Trophoblast cell (in vitro differentiated cells and primary cell): ENCODE measurements at regions not wholly inside any gene's neighbourhood (a gene's known extent, or its start where the extent isn't known, plus 50 kb on each side); places are given as distances from the start of the nearest gene placed in this dataset.
"Not testable (repeated sequence)": the region's sequence is repeated elsewhere in the genome, so short reads cannot be mapped to it uniquely, and the experiment has no call there.

Source experiments
- DNase-seq, 2 donors: peaks; one replicate each; pipeline ENCODE4 v3.0.0-alpha.2; 2016
- H2AFZ ChIP-seq: 2 replicates; pipeline ENCODE4 v1.6.1; 2013; ENCODE audit warnings: low read length, moderate library complexity, mild to moderate bottlenecking; ENCODE audit not compliant: insufficient read depth, poor library complexity
- H2AK5ac ChIP-seq: 2 replicates; pipeline ENCODE4 v1.6.1; 2013; ENCODE audit warnings: mild to moderate bottlenecking, low read length
- H2BK120ac ChIP-seq: 2 replicates; pipeline ENCODE4 v1.6.1; 2013; ENCODE audit warnings: low read length, mild to moderate bottlenecking, moderate library complexity; ENCODE audit not compliant: insufficient read depth, poor library complexity
- H2BK12ac ChIP-seq: 2 replicates; pipeline ENCODE4 v1.6.1; 2013; ENCODE audit warnings: mild to moderate bottlenecking, low read length, moderate library complexity
- H2BK5ac ChIP-seq: 2 replicates; pipeline ENCODE4 v1.6.1; 2013; ENCODE audit warnings: low read length, low read depth, moderate library complexity, mild to moderate bottlenecking; ENCODE audit not compliant: poor library complexity
- H3K14ac ChIP-seq: 2 replicates; pipeline ENCODE4 v1.6.1; 2013; ENCODE audit warnings: mild to moderate bottlenecking, low read length
- H3K18ac ChIP-seq: 2 replicates; pipeline ENCODE4 v1.6.1; 2013; ENCODE audit warnings: mild to moderate bottlenecking, low read length
- H3K23ac ChIP-seq: 2 replicates; pipeline ENCODE4 v1.6.1; 2013; ENCODE audit warnings: low read length
- H3K27ac ChIP-seq: 2 replicates; pipeline ENCODE4 v1.5.1; 2013; ENCODE audit warnings: low read depth, mild to moderate bottlenecking, inconsistent platforms, low read length, moderate library complexity
- H3K27me3 ChIP-seq: 2 replicates; pipeline ENCODE4 v1.6.1; 2013; ENCODE audit warnings: inconsistent platforms, mild to moderate bottlenecking, low read length, moderate library complexity; ENCODE audit not compliant: insufficient read depth
- H3K36me3 ChIP-seq, 2 experiments: 1 replicate in 1 of 2; 2 replicates in 1 of 2; pipeline ENCODE4 v1.6.1; 2013; ENCODE audit warnings: low read length in 2 of 2, mild to moderate bottlenecking in 2 of 2, moderate library complexity in 1 of 2; ENCODE audit not compliant: insufficient read depth in 2 of 2, control insufficient read depth in 1 of 2
- H3K4ac ChIP-seq: 2 replicates; pipeline ENCODE4 v1.6.1; 2013; ENCODE audit warnings: low read depth, mild to moderate bottlenecking, low read length, moderate library complexity
- H3K4me1 ChIP-seq, 2 experiments: 1 replicate in 1 of 2; 2 replicates in 1 of 2; pipeline ENCODE4 v1.6.1; 2013; ENCODE audit warnings: low read length in 2 of 2, mild to moderate bottlenecking in 2 of 2, moderate library complexity in 1 of 2; ENCODE audit not compliant: insufficient read depth in 2 of 2, control insufficient read depth in 1 of 2
- H3K4me2 ChIP-seq: 2 replicates; pipeline ENCODE4 v1.6.1; 2013; ENCODE audit warnings: inconsistent platforms, mild to moderate bottlenecking, low read length, moderate library complexity
- H3K4me3 ChIP-seq: 2 replicates; pipeline ENCODE4 v1.5.1; 2013; ENCODE audit warnings: mild to moderate bottlenecking, low read depth, low read length, inconsistent platforms
- H3K79me1 ChIP-seq: one replicate; pipeline ENCODE4 v1.6.1; 2013; ENCODE audit warnings: low read length
- H3K79me2 ChIP-seq: 2 replicates; pipeline ENCODE4 v1.6.1; 2013; ENCODE audit warnings: low read length, mild to moderate bottlenecking; ENCODE audit not compliant: control insufficient read depth, insufficient read depth, poor library complexity
- H3K9ac ChIP-seq: 2 replicates; pipeline ENCODE4 v1.6.1; 2013; ENCODE audit warnings: mild to moderate bottlenecking, low read length
- H3K9me3 ChIP-seq: 2 replicates; pipeline ENCODE4 v1.6.1; 2013; ENCODE audit warnings: low read depth, mild to moderate bottlenecking, control low read depth, inconsistent platforms, low read length; ENCODE audit not compliant: insufficient read depth
- H4K12ac ChIP-seq: 2 replicates; pipeline ENCODE4 v1.6.1; 2013; ENCODE audit warnings: low read depth, mild to moderate bottlenecking, low read length, moderate library complexity
- H4K8ac ChIP-seq: 2 replicates; pipeline ENCODE4 v1.6.1; 2013; ENCODE audit warnings: low read depth, mild to moderate bottlenecking, low read length, moderate library complexity
- H4K91ac ChIP-seq: one replicate; pipeline ENCODE4 v1.6.1; 2013; ENCODE audit warnings: low read depth, mild to moderate bottlenecking, low read length, moderate library complexity
- WGBS: extraction: QIAGEN DNeasy Blood & Tissue Kit; methylation state at CpG from one replicate; pipeline ENCODE4 v1.1.7; 2013; ENCODE audit warnings: missing lambda C conversion rate; ENCODE audit not compliant: insufficient read length, insufficient coverage; ENCODE audit errors: extremely low coverage; 5-methylcytosine and 5-hydroxymethylcytosine counted together

DNA sequence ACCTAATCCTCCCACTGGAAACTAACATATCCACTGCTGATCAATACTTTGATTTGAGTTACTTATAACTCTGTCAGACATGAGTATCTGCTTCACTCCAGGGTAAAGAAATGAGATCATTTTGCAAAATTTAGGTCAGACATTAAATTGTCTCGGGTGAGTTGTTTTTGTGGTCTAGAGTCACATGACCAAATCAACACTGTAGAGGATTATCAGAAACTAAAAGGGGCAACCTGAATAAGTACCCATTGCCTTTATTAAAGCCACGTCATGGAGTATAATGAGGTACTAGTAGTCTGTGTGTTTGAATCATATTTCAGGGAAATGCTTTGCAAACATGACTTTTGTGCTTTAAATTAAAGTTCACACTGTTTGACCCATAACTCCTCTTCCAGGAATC is 107.7 kb upstream of the ADO start:
- H3K9ac ChIP-seq = no peak overlapping the region
- peaks cover 1% of the 10 kb centered on the region for H3K9me3 ChIP-seq
- no peak overlapping the region for H3K4ac ChIP-seq
- H2BK120ac ChIP-seq = no peak overlapping the region
- H3K36me3 ChIP-seq = no peaks in the 10 kb centered on the region
- H2AFZ ChIP-seq = no peak overlapping the region
- no peak overlapping the region for H3K23ac ChIP-seq
- no peak overlapping the region for H4K91ac ChIP-seq
- no peak overlapping the region for H3K4me2 ChIP-seq
- no peaks in the 10 kb centered on the region for H3K27me3 ChIP-seq
- no peak overlapping the region for H3K18ac ChIP-seq
- H3K14ac ChIP-seq = no peak overlapping the region
- H4K8ac ChIP-seq = no peak overlapping the region
- no peak overlapping the region for H4K12ac ChIP-seq
- H3K4me3 ChIP-seq = no peak overlapping the region
- H2AK5ac ChIP-seq = no peak overlapping the region
- no peak overlapping the region for H3K27ac ChIP-seq
- H2BK5ac ChIP-seq = no peak overlapping the region
- WGBS = no CpG with 5 or more reads among the region's 2 CpGs
- H3K79me2 ChIP-seq = no peaks in the 10 kb centered on the region
- no peaks in the 10 kb centered on the region for H3K79me1 ChIP-seq
- no peaks in the 10 kb centered on the region for H3K4me1 ChIP-seq
- no peak overlapping the region for H2BK12ac ChIP-seq
- DNase-seq = no peak

- Histone ChIP-seq H3K14ac (no peak overlapping the region), H4K12ac (no peak overlapping the region), H3K18ac (no peak overlapping the region), H4K8ac (no peak overlapping the region), H2BK12ac (no peak overlapping the region), H3K4me3 (no peak overlapping the region), H3K23ac (no peak overlapping the region), H3K27me3 (no peaks in the 10 kb centered on the region), H3K9me3 (no peaks in the 10 kb centered on the region), H2AK5ac (no peak overlapping the region), H2BK120ac (no peak overlapping the region), H3K79me2 (no peaks in the 10 kb centered on the region), H3K9ac (no peak overlapping the region), H4K91ac (no peak overlapping the region), H3K27ac (no peak overlapping the region), H3K4me1 (no peaks in the 10 kb centered on the region), H3K79me1 (no peaks in the 10 kb centered on the region), H2AFZ (no peak overlapping the region), H3K4ac (no peak overlapping the region), H3K36me3 (no peaks in the 10 kb centered on the region), H2BK5ac (no peak overlapping the region), H3K4me2 (no peak overlapping the region)
- no peak for DNase-seq
Measured at GRCh38 chr10:62699148-62699547, 105.4 kb upstream of the ADO start.

GRCh38 chr10:62704121-62704520 is 100.4 kb upstream of the ADO start:
- H4K8ac ChIP-seq, H2AFZ ChIP-seq, H3K9ac ChIP-seq, H3K14ac ChIP-seq, H3K27ac ChIP-seq, H4K91ac ChIP-seq, H3K9me3 ChIP-seq, H3K36me3 ChIP-seq, H2AK5ac ChIP-seq, H3K4ac ChIP-seq, H3K4me2 ChIP-seq, H3K4me3 ChIP-seq, H2BK5ac ChIP-seq, H3K18ac ChIP-seq, H3K79me2 ChIP-seq, H4K12ac ChIP-seq, H2BK12ac ChIP-seq, H3K79me1 ChIP-seq, H3K27me3 ChIP-seq, DNase-seq, H2BK120ac ChIP-seq, H3K4me1 ChIP-seq, H3K23ac ChIP-seq: not testable (repeated sequence)
- no CpG with 5 or more reads among the region's 3 CpGs for whole genome bisulfite sequencing

DNA sequence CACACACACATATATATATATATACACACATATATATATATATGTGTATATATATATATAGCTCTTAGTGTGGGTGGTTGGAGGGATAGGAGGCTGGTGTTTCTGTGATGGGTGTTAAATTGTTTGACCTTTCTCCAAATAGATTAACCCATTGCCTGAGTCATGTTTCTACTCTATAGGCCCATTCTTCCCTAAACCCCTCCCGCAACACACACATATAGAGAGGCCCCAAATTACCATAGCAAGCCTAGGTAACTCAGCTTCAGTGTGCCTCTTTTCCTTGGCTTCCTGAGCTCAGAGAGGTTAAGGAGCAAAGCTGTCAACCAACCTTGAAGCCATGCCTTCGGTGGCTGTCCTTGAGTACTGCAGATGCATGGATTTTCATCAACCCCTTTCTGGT is 98.7 kb upstream of the ADO start:
- H2BK5ac ChIP-seq = no peak overlapping the region
- H4K12ac ChIP-seq = no peak overlapping the region
- no peaks in the 10 kb centered on the region for H3K79me1 ChIP-seq
- H3K14ac ChIP-seq = no peak overlapping the region
- no peak overlapping the region for H2BK120ac ChIP-seq
- H3K4me1 ChIP-seq = no peaks in the 10 kb centered on the region
- no peak overlapping the region for H2AK5ac ChIP-seq
- no peak overlapping the region for H3K4ac ChIP-seq
- no peaks in the 10 kb centered on the region for H3K79me2 ChIP-seq
- H3K27ac ChIP-seq = no peak overlapping the region
- no peak overlapping the region for H3K4me2 ChIP-seq
- no peaks in the 10 kb centered on the region for H3K36me3 ChIP-seq
- H4K91ac ChIP-seq = no peak overlapping the region
- H2BK12ac ChIP-seq = no peak overlapping the region
- no peak overlapping the region for H3K23ac ChIP-seq
- DNase-seq = no peak
- no peak overlapping the region for H4K8ac ChIP-seq
- H3K4me3 ChIP-seq = no peak overlapping the region
- H3K9ac ChIP-seq = peak overlapping the region; percentile 63
- no peaks in the 10 kb centered on the region for H3K9me3 ChIP-seq
- no CpG with 5 or more reads among the region's 2 CpGs for WGBS
- H3K27me3 ChIP-seq = no peaks in the 10 kb centered on the region
- H2AFZ ChIP-seq = no peak overlapping the region
- H3K18ac ChIP-seq = no peak overlapping the region

DNA sequence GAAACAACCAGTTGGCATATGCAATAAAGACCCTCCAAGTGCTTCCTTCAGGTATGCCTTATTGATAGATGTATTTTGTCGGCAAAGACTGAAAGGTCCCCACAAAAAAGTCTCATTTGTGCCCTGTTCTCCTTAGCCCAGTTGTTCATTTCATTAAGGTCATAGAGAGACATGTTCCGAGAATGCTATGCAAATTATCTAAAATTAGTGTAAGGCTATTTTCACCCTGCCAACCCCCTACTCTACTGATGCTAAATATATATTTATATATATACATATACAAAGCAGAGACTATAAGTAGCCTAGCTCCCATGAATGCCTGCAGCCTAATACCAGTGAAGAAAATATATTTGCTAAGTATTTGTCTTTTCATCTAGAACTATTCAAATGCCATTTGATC is 96.7 kb upstream of the ADO start:
- no CpG with 5 or more reads among the region's 2 CpGs for WGBS

More for the DNA sequence above, 96.7 kb upstream of the ADO start:
- no peak overlapping the region for H4K12ac ChIP-seq
- H2AK5ac ChIP-seq = no peak overlapping the region
- no peak overlapping the region for H2BK12ac ChIP-seq
- no peak overlapping the region for H3K4ac ChIP-seq
- no peak overlapping the region for H3K4me3 ChIP-seq
- H3K27me3 ChIP-seq = no peaks in the 10 kb centered on the region
- no peak overlapping the region for H3K9ac ChIP-seq
- H2BK5ac ChIP-seq = no peak overlapping the region
- H4K91ac ChIP-seq = no peak overlapping the region
- H3K4me2 ChIP-seq = no peak overlapping the region
- no peaks in the 10 kb centered on the region for H3K79me2 ChIP-seq
- no peaks in the 10 kb centered on the region for H3K36me3 ChIP-seq
- H3K23ac ChIP-seq = no peak overlapping the region
- H3K27ac ChIP-seq = no peak overlapping the region
- no peaks in the 10 kb centered on the region for H3K4me1 ChIP-seq
- no peak overlapping the region for H4K8ac ChIP-seq
- H3K14ac ChIP-seq = no peak overlapping the region
- H3K9me3 ChIP-seq = no peaks in the 10 kb centered on the region
- H3K79me1 ChIP-seq = no peaks in the 10 kb centered on the region
- H2BK120ac ChIP-seq = no peak overlapping the region
- H2AFZ ChIP-seq = no peak overlapping the region
- DNase-seq = no peak
- no peak overlapping the region for H3K18ac ChIP-seq
